NCI-H2081 treated with DMSO at 0.1 percent for 48 hours (cell line): ENCODE measurements at regions not wholly inside any gene's neighbourhood (a gene's known extent, or its start where the extent isn't known, plus 50 kb on each side); places are given as distances from the start of the nearest gene placed in this dataset.
"Not testable (repeated sequence)": the region's sequence is repeated elsewhere in the genome, so short reads cannot be mapped to it uniquely, and the experiment has no call there.

Experiments
- DNase-seq: peaks from one replicate; lab custom pipeline; 2025; lab: John Stamatoyannopoulos, UW

- no peak for DNase-seq
Observed at GRCh38 chr6:141877275-141877983, 255.3 kb upstream of the GJE1 start.

GRCh38 chr6:141874930-141875602 is 257.7 kb upstream of the GJE1 start:
- DNase-seq = no peak

DNA sequence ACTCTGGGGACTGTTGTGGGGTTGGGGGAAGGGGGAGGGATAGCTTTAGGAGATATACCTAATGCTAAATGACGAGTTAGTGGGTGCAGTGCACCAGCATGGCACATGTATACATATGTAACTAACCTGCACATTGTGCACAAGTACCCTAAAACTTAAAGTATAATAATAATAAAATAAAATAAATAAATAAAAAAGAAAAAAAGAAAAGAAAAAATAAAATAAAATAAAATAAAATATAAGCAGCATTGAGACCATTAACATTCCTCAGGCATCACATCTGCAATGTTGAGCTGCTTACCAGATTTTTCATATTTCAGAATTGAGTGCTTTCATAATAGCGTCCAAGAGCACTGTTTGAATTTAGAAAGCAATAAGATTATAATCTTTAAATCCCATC is 263.2 kb upstream of the GJE1 start:
- not testable (repeated sequence) for DNase-seq

DNA sequence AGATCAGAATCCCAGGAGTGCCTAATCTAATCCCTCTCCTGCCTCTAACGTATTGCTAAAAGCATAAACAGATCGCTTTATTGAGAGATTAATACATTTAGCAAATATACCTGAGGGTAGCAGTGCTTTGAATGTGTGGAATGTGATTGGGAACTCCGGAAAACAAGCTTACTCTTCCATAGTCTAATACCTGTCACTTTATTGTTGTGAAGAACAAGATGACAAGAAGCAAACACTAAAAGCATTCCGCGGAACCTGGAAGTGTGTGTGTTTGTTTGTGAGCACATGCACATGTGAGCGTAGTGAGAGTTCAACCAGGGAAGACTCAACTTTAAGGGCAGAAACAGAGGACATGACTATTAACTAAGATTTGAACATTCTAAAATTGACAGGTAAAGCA is 265.0 kb upstream of the GJE1 start:
- DNase-seq = no peak

GRCh38 chr6:141866731-141867497 is 265.8 kb upstream of the GJE1 start:
- DNase-seq = no peak

GRCh38 chr6:141851063-141851462 is 281.7 kb upstream of the GJE1 start:
- DNase-seq = no peak

DNA sequence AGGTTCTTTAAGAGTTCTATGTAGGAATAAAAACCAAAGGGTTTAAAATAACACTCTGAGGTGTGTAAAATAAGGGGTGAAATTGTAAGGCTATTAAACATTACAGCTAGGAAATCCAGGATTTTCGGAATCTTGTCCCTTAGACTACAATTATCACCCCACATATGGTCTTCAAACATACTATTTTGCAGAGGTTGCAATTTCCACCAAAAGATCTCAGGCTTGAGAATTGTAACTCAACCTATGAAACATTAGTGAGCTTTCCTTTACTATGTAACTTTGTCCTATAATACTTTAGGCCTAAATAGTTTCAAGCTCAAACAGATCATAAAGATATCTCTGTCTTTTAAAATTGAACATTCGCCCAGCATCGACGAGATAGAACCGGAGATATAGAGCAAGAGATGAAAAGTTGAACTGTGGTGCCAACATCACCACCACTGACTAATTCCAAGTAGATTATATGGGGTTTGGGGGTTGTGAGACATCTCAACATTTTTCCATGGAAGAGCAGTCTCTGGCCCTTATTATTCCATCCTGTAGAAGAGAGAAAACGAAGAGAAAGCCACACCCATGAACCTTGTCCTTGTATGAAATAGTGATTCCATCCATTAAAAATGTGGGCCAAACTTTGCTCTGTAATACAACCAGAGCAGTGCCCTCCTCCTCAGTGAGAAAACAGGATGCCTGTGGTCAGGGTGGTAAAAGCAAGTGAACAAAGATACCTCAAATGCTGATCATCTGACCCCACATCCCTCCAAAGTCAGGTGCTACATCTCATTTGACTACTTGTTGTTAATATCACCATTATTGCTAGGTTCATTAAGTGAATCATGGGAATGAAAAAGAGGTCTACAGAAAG is 284.5 kb upstream of the GJE1 start:
- DNase-seq = no peak

- no peak for DNase-seq
Observed at GRCh38 chr6:141846639-141847038, 286.1 kb upstream of the GJE1 start.

GRCh38 chr6:141843178-141843834 is 289.4 kb upstream of the GJE1 start:
- DNase-seq = no peak

DNA sequence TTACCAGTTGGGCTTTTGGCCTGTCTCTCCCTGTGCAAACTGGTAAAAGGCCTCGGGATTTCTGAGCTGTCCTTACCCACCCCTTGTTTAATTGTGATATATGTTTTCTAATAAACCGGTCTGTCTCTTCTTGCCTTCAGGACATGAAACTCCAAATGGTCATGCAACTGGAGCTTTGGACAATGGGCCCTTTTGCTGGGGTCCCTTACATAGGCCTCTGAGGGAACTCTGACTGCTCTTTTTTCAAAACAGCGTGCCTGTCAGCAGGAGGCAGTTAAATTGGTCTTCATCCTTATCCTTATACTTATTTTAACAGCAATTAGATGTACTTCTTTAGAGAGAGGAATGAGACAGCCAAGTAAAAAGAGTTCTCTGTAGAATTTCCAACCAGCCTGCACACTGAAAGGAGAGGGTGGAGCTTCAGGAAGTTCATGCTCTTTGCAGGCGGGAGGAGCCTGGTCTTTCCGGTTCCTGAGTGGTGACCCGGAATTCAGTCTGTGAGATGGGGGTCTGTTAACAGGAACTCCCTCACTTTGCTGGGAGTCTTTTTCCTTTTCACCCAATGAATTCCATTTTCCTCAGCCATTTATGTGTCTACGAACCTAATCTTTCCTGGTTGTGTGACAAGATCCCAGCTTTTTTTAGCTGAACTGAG is 299.6 kb upstream of the GJE1 start:
- no peak for DNase-seq

- no peak for DNase-seq
Observed at GRCh38 chr6:141830530-141830929, 302.2 kb upstream of the GJE1 start.

GRCh38 chr6:141829566-141830360 is 303.0 kb upstream of the GJE1 start:
- no peak for DNase-seq

GRCh38 chr6:141824350-141824749 is 308.4 kb upstream of the GJE1 start:
- DNase-seq = no peak

DNA sequence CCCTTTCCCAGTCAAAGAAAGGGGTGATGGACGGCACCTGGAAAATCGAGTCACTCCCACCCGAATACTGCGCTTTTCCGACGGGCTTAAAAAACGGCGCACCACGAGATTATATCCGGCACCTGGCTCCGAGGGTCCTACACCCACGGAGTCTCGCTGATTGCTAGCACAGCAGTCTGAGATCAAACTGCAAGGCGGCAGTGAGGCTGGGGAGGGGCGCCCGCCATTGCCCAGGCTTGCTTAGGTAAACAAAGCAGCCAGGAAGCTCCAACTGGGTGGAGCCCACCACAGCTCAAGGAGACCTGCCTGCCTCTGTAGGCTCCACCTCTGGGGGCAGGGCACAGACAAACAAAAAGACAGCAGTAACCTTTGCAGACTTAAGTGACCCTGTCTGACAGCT is 317.7 kb upstream of the GJE1 start:
- not testable (repeated sequence) for DNase-seq

- no peak for DNase-seq
Observed at GRCh38 chr6:141809901-141810300, 322.8 kb upstream of the GJE1 start.

DNA sequence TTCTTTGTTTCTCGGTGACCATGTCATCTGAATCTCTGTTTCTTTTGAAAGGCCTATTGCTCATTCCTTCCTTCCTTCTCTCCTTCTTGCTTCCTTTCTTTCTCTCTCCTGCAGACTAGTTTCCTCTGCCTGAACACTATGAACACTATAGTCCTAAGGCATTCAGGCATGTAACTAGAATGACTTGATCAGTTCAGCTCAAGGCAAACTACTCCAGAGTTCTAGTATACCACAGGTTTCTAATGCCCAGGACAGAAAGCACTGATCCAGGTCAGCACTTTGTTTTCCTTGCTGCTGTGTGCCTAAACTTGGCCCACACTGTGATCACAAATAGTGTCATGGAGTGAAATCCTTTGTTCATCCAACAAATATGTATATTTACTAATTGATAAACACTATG is 324.1 kb upstream of the GJE1 start:
- DNase-seq = no peak

DNA sequence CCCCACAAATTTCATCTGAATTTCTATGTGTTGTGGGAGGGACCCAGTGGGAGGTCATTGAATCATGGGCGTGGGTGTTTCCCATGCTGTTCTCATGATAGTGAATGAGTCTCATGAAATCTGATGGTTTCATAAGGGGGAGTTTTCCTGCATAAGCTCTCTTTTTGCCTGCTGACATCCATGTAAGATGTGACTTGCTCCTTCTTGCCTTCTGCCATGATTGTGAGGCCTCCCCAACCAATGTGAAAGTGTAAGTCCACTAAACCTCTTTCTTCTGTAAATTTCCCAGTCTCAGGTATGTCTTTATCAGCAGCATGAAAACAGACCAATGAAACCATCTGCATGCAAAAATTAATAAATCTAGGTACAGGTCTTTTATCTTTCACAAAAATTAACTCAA is 331.8 kb upstream of the GJE1 start:
- DNase-seq = not testable (repeated sequence)

DNA sequence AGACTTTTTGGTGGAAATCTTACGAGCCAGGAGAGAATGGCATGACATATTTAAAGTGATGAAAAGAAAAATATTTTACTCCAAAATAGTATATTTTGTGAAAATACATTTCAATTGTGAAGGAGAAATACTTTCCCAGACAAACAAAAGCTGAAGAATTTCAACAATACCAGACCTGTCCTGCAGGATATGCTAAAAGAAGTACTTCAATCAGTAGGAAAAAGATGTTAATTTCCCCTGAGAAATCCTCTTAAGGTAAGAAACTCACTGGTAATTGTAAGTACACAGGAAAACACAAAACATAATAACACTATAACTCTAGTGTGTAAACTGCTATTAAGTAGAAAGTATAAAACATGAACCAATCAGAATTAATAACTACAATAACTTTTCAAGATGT is 341.8 kb upstream of the GJE1 start:
- DNase-seq = no peak

DNA sequence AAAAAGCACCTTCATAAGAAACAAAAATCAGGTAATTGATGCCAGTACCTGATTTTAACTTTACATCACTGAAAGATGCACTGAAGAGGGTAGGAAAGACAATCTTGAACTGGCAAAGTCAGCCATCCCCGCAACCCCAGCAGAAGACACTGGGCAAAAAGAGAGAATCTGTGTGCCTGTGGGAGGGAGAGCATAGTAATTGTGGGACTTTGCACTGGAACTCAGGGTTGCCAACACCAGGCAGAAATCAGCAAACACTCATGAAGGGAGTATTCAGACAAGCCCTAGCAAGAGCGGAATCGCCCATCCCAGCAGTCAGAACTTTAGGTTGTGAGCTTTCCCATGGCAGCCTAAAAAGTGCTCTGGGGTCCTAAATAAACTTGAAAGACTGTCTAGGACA is 344.6 kb upstream of the GJE1 start:
- no peak for DNase-seq

GRCh38 chr6:141783585-141783984 is 349.1 kb upstream of the GJE1 start:
- DNase-seq = no peak
